Osteoblast (primary cell): ENCODE measurements at regions not wholly inside any gene's neighbourhood (a gene's known extent, or its start where the extent isn't known, plus 50 kb on each side); places are given as distances from the start of the nearest gene placed in this dataset.

ENCODE experiments used
- DNase-seq: peaks from one replicate; pipeline ENCODE4 v3.0.0; 2011; ENCODE audit warnings: low spot score, mixed read lengths; ENCODE audit not compliant: insufficient read length; ENCODE audit errors: missing footprints
- H2AFZ ChIP-seq: 2 replicates; pipeline ENCODE4 v1.6.0; 2011; ENCODE audit warnings: mild to moderate bottlenecking, low read length
- H3K27ac ChIP-seq: 2 replicates; pipeline ENCODE4 v1.5.1; 2011; ENCODE audit warnings: mild to moderate bottlenecking, low read depth, low read length, moderate library complexity
- H3K27me3 ChIP-seq: 2 replicates; pipeline ENCODE4 v1.6.0; 2012; ENCODE audit warnings: mild to moderate bottlenecking, control low read depth, inconsistent platforms, low read length, moderate library complexity; ENCODE audit not compliant: insufficient read depth
- H3K36me3 ChIP-seq: 2 replicates; pipeline ENCODE4 v1.5.1; 2011; ENCODE audit warnings: mild to moderate bottlenecking, low read length, control low read depth, moderate library complexity; ENCODE audit not compliant: insufficient read depth
- H3K4me1 ChIP-seq: 2 replicates; pipeline ENCODE4 v1.5.1; 2011; ENCODE audit warnings: mild to moderate bottlenecking, low read length, control low read depth, moderate library complexity; ENCODE audit not compliant: insufficient read depth
- H3K4me2 ChIP-seq: 2 replicates; pipeline ENCODE4 v1.6.0; 2011; ENCODE audit warnings: mild to moderate bottlenecking, low read length; ENCODE audit not compliant: insufficient read depth
- H3K4me3 ChIP-seq: fragments of 200-600 bp; sonication (generic); 3 replicates; pipeline ENCODE4 v1.5.1; 2012; ENCODE audit warnings: mild to moderate bottlenecking, low read length, inconsistent platforms; ENCODE audit not compliant: insufficient read depth
- H3K79me2 ChIP-seq: 2 replicates; pipeline ENCODE4 v1.6.0; 2012; ENCODE audit warnings: mild to moderate bottlenecking, low read length, control low read depth, inconsistent platforms; ENCODE audit not compliant: insufficient read depth
- H3K9me3 ChIP-seq: 2 replicates; pipeline ENCODE4 v1.5.1; 2011; ENCODE audit warnings: low read depth, low read length, control low read depth
- H4K20me1 ChIP-seq: 2 replicates; pipeline ENCODE4 v1.6.0; 2012; ENCODE audit warnings: mild to moderate bottlenecking, low read length, control low read depth; ENCODE audit not compliant: insufficient read depth
- TF ChIP-seq, protein P1 (sequence below): IDR thresholded peaks from 2 replicates; pipeline ENCODE4 v1.5.1; 2011; ENCODE audit warnings: mild to moderate bottlenecking, low read depth, low read length, moderate library complexity; ENCODE audit errors: extremely low read depth

DNA sequence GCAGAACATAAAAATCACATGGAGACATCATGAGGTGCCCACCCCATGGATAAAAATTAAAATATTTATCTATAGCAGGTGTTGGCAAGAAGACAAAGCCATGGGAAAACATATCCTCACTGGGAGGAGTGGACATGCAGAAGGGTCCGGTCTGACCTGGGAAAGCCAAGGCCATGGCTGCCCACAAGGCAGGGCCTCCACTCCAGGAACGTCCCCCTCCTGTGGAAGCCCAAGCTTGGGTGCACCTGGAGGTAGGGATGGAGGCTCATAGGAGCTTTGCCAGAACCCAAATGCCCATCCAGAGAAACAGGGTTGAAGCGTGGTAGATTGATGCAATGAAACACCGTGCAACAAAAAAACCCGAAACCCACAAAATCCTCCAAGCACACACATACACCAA lies 81.4 kb upstream of the COL5A1 start:
- H3K79me2 ChIP-seq: no peaks in the 10 kb centered on the region
- H3K4me1 ChIP-seq: peaks cover 10% of the 10 kb centered on the region
- H4K20me1 ChIP-seq: no peaks in the 10 kb centered on the region
- H3K4me3 ChIP-seq: no peak overlapping the region
- H3K27me3 ChIP-seq: no peaks in the 10 kb centered on the region
- H3K27ac ChIP-seq: no peak overlapping the region
- DNase-seq: peak; percentile 47
- H3K9me3 ChIP-seq: no peaks in the 10 kb centered on the region
- TF ChIP-seq, protein P1, sequence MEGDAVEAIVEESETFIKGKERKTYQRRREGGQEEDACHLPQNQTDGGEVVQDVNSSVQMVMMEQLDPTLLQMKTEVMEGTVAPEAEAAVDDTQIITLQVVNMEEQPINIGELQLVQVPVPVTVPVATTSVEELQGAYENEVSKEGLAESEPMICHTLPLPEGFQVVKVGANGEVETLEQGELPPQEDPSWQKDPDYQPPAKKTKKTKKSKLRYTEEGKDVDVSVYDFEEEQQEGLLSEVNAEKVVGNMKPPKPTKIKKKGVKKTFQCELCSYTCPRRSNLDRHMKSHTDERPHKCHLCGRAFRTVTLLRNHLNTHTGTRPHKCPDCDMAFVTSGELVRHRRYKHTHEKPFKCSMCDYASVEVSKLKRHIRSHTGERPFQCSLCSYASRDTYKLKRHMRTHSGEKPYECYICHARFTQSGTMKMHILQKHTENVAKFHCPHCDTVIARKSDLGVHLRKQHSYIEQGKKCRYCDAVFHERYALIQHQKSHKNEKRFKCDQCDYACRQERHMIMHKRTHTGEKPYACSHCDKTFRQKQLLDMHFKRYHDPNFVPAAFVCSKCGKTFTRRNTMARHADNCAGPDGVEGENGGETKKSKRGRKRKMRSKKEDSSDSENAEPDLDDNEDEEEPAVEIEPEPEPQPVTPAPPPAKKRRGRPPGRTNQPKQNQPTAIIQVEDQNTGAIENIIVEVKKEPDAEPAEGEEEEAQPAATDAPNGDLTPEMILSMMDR: no peak
- no peaks in the 10 kb centered on the region for H3K36me3 ChIP-seq
- no peak overlapping the region for H2AFZ ChIP-seq
- H3K4me2 ChIP-seq: no peak overlapping the region

DNA sequence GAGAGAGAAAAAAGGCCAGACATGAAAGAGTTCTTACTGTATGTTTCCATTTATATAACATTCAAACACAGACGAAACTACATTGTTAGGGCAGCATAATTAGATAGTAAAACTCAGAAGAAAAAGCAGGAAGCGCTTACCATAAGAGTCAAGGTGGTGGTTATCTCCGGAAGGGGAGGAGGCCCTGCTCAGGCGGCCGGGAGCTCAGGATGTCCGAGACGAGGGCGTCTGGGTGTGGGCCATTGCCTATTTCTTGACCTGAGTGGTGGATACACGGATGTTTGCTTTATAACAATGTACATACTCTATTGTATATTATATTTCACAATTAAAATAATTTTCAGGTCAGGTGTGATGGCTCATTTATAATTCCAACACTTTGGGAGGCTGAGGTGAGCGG lies 80.9 kb upstream of the COL5A1 start:
- Histone ChIP-seq H3K9me3 (no peaks in the 10 kb centered on the region), H3K4me1 (peaks cover 11% of the 10 kb centered on the region), H4K20me1 (no peaks in the 10 kb centered on the region), H3K4me3 (no peak overlapping the region), H3K27me3 (no peaks in the 10 kb centered on the region), H3K36me3 (no peaks in the 10 kb centered on the region), H3K27ac (no peak overlapping the region), H2AFZ (no peak overlapping the region), H3K4me2 (no peak overlapping the region), H3K79me2 (no peaks in the 10 kb centered on the region)
- DNase-seq: no peak
- TF ChIP-seq, protein P1: no peak

DNA sequence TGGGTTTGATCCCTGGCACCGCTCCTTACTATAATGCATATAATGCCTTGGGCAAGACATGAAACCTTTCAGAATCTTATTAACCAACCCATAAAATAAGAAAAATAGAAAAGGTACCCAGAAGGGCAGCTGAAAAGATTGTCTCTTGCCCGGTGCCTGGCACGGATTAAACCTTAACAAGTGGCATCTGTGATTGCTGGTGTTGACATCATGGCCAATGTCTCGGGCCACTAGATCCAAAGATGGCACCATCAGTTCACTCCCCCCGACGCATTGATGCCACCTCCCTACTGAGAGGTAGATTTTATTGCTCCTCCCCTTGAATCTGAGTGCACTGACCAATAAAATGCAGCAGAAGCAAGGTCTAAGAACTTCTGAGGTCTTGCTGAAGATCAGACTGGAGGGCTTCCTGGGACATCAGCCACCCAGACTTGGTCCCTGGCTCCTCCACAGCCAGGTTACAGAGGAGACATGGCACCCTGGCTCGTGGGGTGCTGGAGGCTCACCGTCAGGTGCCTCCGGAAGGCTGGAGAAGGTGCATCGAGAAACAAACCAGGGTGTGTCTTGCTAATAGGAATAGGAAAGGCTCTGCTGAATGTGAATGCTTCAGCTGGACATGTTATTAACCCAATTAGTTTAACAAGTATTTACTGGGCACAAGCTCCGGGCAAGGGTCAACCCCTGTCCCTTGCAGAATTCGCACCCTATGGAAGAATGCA lies 80.0 kb upstream of the COL5A1 start:
- no peak overlapping the region for H3K27ac ChIP-seq
- H3K4me3 ChIP-seq: no peak overlapping the region
- H4K20me1 ChIP-seq: no peaks in the 10 kb centered on the region
- H3K36me3 ChIP-seq: no peaks in the 10 kb centered on the region
- H3K4me2 ChIP-seq: no peak overlapping the region
- no peaks in the 10 kb centered on the region for H3K79me2 ChIP-seq
- H3K4me1 ChIP-seq: peaks cover 11% of the 10 kb centered on the region
- no peak overlapping the region for H2AFZ ChIP-seq
- peak; percentile 11 for DNase-seq
- TF ChIP-seq, protein P1: no peak
- H3K27me3 ChIP-seq: no peaks in the 10 kb centered on the region
- no peaks in the 10 kb centered on the region for H3K9me3 ChIP-seq

DNA sequence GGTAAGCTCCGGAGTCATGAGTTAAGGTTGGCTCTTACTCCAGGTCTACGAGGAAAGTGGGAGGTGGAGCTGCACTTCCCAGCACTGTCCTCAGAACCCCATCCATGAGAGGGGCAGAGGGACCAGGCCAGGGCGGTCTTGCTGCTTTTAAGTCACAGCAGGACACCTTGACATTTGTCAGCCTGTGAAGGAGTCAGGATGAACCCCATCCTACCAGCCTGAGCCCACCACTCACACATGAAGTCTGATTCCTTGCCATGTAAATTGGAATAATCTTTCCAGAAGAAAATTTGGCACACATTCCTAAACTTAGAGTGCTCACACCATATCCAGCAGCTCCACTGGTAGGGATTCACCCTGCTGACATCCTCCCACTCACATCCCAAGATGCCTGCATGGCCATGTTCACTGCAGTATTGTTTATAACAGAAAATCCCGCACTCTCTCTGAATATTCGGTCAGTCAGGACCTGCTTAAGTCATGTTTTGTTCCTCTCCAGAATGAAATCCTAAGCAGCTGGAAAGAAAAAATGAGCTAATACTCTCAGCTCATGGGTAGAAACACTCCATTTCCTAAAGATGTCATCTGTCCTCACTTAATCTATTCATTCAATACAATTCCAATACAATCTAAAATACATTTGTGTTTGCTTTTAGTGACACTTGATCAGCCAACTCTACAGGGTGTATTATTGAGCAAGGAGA lies 79.3 kb upstream of the COL5A1 start:
- Histone ChIP-seq H3K4me1 (peaks cover 11% of the 10 kb centered on the region), H3K27me3 (no peaks in the 10 kb centered on the region), H4K20me1 (no peaks in the 10 kb centered on the region), H3K27ac (no peak overlapping the region), H3K36me3 (no peaks in the 10 kb centered on the region), H2AFZ (no peak overlapping the region), H3K79me2 (no peaks in the 10 kb centered on the region), H3K4me3 (no peak overlapping the region), H3K9me3 (peaks cover 4% of the 10 kb centered on the region), H3K4me2 (no peak overlapping the region)
- TF ChIP-seq, protein P1: no peak
- peak; percentile 30 for DNase-seq
